NOMO-1 treated with DMSO at 0.1 percent for 48 hours (cell line): ENCODE measurements at regions not wholly inside any gene's neighbourhood (a gene's known extent, or its start where the extent isn't known, plus 50 kb on each side); places are given as distances from the start of the nearest gene placed in this dataset.
"Not testable (repeated sequence)": the region's sequence is repeated elsewhere in the genome, so short reads cannot be mapped to it uniquely, and the experiment has no call there.

Experiments
- DNase-seq: peaks from one replicate; lab custom pipeline; 2025; ENCODE audit not compliant: unreplicated experiment; lab: John Stamatoyannopoulos, UW

- DNase-seq = not testable (repeated sequence)
Observed at GRCh38 chr20:26373066-26373465, 676.4 kb upstream of the ZNF337 start.

GRCh38 chr20:26354511-26354910 is 657.9 kb upstream of the ZNF337 start:
- DNase-seq = no peak

GRCh38 chr20:26347396-26347795 is 650.7 kb upstream of the ZNF337 start:
- DNase-seq = no peak

- not testable (repeated sequence) for DNase-seq
Observed at GRCh38 chr20:26340460-26341065, 643.9 kb upstream of the ZNF337 start.

- no peak for DNase-seq
Observed at GRCh38 chr20:26324177-26324576, 627.5 kb upstream of the ZNF337 start.

- no peak for DNase-seq
Observed at GRCh38 chr20:26315054-26315453, 618.4 kb upstream of the ZNF337 start.

- DNase-seq = not testable (repeated sequence)
Observed at GRCh38 chr20:26309720-26310119, 613.1 kb upstream of the ZNF337 start.

GRCh38 chr20:26308961-26309360 is 612.3 kb upstream of the ZNF337 start:
- DNase-seq = no peak

GRCh38 chr20:26295006-26295405 is 598.4 kb upstream of the ZNF337 start:
- no peak for DNase-seq

GRCh38 chr20:26288379-26289061 is 591.9 kb upstream of the ZNF337 start:
- not testable (repeated sequence) for DNase-seq

- no peak for DNase-seq
Observed at GRCh38 chr20:26279238-26279637, 582.6 kb upstream of the ZNF337 start.

- no peak for DNase-seq
Observed at GRCh38 chr20:26277339-26277738, 580.7 kb upstream of the ZNF337 start.

- DNase-seq = no peak
Observed at GRCh38 chr20:26276554-26277210, 580.0 kb upstream of the ZNF337 start.

GRCh38 chr20:26268762-26269161 is 572.1 kb upstream of the ZNF337 start:
- not testable (repeated sequence) for DNase-seq

- not testable (repeated sequence) for DNase-seq
Observed at GRCh38 chr20:26260925-26261324, 564.3 kb upstream of the ZNF337 start.

GRCh38 chr20:26252311-26252975 is 555.8 kb upstream of the ZNF337 start:
- DNase-seq = not testable (repeated sequence)

GRCh38 chr20:26251376-26251775 is 554.7 kb upstream of the ZNF337 start:
- not testable (repeated sequence) for DNase-seq

- not testable (repeated sequence) for DNase-seq
Observed at GRCh38 chr20:26250249-26251114, 553.8 kb upstream of the ZNF337 start.

GRCh38 chr20:26243731-26244130 is 547.1 kb upstream of the ZNF337 start:
- DNase-seq = no peak

GRCh38 chr20:26220609-26221008 is 524.0 kb upstream of the ZNF337 start:
- not testable (repeated sequence) for DNase-seq

GRCh38 chr20:26219546-26219945 is 522.9 kb upstream of the ZNF337 start:
- DNase-seq = not testable (repeated sequence)
